COR-L47 (cell line): ENCODE measurements at regions not wholly inside any gene's neighbourhood (a gene's known extent, or its start where the extent isn't known, plus 50 kb on each side); places are given as distances from the start of the nearest gene placed in this dataset.
A peak's percentile ranks its signal among the peaks of the same experiment; 100 is the strongest.

ENCODE experiments used
- DNase-seq: peaks from one replicate; lab custom pipeline; 2025; lab: John Stamatoyannopoulos, UW

DNA sequence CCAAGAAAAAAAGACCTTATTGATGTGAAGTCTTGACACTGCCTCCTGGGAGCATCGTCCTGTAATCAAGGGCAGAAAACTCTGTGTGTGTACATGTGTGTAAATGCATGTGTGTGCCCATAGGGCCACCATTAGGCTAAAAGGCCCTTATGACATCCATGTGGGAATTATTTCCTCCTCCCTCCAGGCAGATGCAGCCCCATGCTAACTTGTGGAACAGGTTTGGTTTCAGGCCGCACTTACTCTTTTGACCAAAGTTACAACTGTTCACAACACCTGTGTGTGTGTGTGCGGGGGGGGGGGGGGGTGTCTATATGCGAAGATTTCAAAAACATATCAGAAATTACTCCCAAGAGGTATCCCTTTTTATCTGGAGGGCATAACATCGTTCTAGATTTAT, 87.4 kb upstream of the SLC14A2 start:
- DNase-seq = no peak

GRCh38 chr18:45528712-45529336, 86.5 kb upstream of the SLC14A2 start:
- DNase-seq = no peak

- DNase-seq = no peak
Measured at GRCh38 chr18:45538444-45538843, 76.8 kb upstream of the SLC14A2 start.

DNA sequence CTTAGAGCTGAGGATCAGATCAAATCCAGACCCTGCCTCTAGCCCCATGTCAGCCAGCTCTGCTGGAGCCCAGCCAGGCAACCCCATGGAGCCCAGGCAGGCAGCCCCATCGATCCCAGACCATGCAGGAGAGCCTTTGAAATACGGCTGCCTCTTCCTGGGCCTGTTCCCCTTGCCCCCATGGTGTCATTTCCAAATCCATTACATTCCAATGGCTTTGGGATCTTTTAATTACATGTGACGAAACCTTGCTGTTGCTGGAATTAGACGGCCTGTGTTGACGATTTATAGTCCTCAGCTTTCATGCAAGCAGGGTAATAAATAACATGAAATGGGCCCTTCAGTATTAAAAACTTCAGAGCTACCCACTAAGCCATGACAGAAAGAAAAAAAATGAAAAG, 75.8 kb upstream of the SLC14A2 start:
- DNase-seq = no peak

GRCh38 chr18:45540125-45540524, 75.2 kb upstream of the SLC14A2 start:
- DNase-seq = no peak

DNA sequence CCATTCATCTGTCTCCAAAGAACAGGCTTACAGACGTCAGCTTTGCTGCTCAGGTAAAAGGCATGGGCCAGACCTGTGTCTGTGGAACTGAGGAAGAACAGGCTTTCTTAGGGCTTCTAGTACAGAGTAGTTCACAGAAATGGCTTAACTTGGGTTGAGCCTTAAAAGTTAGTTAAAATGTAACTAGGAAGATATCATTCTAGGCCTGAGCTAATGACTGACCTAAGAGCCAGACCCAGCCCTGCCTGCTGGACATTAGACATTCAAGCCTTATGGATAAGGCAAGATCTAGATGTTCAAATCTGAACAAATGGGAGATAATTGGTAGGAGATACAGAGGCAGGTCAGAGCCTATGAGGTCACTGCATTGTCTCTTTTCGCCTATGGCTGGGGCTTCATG, 73.9 kb upstream of the SLC14A2 start:
- DNase-seq = no peak

DNA sequence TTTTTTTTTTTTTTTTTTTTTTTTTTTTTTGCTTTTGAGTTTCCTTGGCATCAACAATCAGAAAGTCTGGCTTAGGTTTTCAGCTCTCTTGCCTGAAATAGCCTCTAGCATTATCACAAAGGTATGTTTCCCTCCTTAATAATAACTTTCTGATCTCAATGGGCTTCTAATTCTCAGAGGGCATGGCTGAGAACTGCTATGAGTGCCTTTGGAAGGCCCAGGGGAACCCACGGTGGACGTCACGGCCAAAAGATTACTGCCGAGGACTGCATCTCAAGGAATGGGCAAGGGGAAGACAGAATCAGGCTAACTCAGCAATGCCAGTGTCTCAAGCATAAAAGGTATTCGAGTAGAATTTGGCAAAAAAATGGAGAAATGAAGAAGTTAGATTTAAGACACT, 73.2 kb upstream of the SLC14A2 start:
- DNase-seq = no peak

GRCh38 chr18:45547910-45548309, 67.4 kb upstream of the SLC14A2 start:
- DNase-seq = no peak

DNA sequence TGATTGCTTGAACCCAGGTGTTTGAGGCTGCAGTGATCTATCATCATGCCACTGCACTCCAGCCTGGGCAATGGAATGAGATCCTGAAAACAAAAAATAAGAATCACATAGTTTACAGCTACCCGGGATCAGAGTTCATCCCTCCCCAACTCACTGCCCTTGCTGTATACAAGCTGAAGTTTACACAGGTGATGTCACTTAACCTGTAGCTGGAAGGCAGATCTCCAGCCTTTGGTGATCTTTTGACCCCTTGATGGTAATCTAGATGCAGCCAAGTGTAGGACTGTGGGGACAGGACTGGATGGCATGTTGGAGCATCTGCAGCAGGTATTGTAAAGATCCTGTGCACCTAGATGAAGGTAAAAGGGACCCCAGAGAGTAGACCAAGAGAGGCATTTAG, 66.7 kb upstream of the SLC14A2 start:
- no peak for DNase-seq

DNA sequence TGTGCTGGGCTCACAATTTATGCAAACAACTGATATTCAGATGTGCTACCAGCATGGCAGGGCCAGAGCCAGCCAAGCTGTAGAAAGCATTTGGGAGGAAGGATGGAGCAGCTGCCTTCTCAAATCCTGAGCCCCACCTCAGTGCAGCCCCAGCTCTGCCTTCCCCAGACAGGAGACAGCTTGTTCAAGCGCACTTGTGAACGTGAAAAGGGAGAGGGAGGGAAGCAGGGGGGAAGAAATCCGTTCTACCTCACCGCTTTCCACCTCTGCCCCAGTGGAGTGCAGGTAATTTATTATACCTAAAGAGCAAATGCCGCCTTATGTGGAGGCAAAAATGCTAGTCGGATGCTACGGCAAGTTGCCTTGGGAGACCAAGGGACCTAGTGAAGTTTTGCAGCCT, 66.0 kb upstream of the SLC14A2 start:
- no peak for DNase-seq

DNA sequence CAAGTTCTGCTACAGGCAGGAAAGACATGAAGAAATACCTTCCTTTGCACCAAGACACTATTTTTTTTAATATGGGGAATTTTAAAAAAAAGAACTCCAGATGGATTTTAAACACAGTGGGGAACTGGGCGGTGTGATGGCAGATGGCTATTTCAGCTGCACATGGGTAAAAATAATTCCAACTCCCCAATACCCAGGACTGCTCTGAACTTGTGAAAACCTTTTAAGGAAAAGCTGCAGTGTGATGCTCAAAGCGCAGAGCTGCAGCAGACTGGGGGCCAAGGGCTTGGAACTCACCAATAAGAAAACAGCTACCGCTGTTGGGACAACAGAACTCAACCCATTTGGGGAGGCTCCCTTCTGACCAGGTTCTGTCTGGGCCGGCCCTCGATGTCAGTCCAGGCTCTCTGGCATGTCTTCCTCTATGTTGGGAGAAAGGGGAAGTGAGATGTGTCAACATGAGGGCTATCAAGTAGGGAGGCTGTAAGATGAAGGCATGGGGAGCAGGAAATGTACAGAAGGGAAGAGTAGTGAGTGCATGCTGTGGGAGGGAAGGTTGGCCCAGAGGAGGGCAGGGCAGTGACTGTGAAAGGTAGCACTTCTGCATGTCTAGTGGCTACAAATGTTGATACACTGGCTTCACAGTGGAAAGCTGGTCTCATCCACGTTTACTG, 64.0 kb upstream of the SLC14A2 start:
- no peak for DNase-seq

DNA sequence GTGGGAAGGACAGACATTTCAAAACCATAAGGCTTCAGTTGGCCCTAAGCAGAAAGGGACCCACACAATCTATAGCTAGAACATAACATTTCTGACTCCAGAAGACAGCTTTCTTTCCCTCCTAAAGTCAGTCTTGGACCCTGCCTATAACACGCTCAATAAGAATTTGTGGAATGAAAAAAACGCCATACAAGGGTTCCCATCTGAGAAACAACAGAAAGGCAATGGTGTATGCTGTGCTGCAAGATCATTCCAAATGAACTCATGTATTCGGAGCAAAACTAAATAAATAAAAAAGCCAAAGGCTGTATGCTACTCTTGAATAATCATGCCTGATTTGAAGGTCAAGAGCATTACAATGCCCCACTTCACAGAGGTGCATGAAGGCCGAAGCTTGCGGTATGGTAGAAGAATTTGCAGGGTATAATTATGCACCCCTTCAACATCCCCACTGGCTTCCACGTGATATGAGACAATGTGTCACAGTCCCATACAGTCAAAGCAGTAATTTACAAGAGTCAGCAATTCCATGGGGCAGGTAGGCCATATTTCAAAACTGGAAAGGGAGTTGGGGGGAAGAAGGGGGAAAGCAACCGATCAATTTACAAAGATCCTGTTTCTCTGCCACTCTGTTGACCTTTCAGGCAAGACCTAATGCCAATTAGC, 61.4 kb upstream of the SLC14A2 start:
- no peak for DNase-seq

DNA sequence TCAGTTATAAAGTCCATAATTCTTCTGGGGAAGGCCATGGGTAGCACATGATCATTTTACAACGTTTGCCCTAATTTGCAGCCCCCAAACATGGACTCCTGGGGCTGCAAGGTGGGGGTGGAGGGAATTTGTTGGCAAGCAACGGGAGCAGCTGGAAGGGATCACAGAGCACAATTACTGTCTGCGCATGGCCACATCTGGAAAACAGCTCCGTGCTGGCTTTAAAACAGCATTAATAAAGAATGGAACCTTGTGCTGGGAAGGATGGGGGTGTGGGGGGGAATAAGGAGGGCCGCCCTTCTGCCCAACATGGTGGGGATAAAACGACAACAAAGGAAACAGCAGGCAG, 60.9 kb upstream of the SLC14A2 start:
- no peak for DNase-seq

DNA sequence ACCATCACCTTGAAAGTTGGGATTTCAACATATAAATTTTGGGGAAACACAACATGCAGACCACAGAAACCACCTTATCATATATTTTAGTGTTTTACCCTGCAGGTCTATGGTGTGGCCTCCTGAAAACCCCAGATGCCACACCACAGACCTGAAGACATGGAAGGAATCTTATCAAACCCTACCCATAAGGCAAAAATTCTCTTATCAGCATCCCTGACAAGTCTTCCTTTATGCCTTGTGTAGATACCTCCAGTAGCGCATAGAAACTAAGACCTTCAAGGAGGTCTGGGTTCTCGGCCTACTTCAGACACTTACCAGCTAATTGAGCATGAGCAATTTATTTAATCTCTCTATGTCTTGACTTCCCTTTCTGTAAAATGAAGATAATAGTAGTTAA, 59.1 kb upstream of the SLC14A2 start:
- no peak for DNase-seq

GRCh38 chr18:45557287-45557686, 58.0 kb upstream of the SLC14A2 start:
- DNase-seq = no peak

DNA sequence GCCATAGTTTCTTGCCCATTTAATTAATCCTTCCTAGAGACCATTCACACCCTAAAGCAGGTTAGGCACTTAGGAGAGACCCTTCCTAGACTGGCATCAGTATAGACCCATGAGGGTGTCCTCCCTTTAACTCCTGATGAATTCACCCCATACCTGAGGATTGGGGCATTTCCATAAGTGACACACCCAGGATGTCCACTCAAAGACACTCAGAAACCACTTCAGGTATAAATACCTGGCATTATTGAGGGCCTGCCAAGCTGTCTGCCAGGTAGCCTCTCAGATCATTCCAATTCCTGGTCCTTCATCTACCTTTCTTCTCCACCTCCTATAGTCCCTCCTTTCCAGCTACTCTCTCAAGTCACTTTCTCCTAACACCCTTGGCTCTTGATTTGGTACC, 57.5 kb upstream of the SLC14A2 start:
- DNase-seq = no peak

GRCh38 chr18:45559258-45559657, 56.0 kb upstream of the SLC14A2 start:
- no peak for DNase-seq

DNA sequence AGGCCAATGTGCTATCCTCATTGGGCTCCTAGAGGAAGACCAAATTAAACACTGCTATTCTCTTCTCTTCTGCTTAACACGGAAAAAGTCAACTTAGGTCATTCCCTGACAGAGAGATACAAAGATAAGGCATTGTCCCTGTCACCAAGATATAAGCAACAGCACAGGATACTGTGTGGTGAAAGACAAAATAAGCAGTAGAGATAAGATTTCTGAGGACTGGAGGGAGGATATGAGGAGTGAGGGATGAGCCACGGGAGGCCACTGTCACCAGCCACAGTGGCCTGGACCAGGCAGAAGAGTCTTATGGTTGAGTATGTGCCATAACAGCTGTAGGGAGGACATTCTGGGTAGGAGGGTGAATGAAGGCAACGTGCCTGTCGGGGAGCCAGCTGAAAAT, 54.4 kb upstream of the SLC14A2 start:
- DNase-seq = no peak

GRCh38 chr18:45562567-45563479, 52.5 kb upstream of the SLC14A2 start:
- peak; percentile 12 for DNase-seq

- DNase-seq = no peak
Measured at GRCh38 chr18:45565280-45565970, 49.9 kb upstream of the SLC14A2 start.
